ENCODE measurements at regions not wholly inside any gene's neighbourhood (a gene's known extent, or its start where the extent isn't known, plus 50 kb on each side); places are given as distances from the start of the nearest gene placed in this dataset.

DNA sequence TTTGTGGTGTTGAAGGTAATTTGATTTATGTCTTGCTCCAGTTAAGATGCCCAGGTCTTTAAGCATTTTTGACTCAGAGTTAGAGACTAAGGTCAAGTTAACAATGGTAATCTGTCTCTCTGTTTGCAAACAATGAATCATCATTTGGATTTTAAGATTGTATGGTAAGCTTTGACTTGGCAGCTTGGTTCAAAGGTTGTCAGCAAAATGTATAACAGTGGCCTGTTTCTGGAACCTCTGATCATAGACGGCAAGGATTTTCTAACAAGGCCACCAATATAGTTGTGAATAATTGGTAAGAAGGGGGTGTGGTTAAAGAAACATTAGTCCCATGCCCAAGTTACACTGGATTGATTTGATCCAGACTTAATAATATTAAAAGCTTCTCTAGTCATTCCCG, 775.2 kb upstream of the GOLIM4 start:
- TF ChIP-seq, protein P1, sequence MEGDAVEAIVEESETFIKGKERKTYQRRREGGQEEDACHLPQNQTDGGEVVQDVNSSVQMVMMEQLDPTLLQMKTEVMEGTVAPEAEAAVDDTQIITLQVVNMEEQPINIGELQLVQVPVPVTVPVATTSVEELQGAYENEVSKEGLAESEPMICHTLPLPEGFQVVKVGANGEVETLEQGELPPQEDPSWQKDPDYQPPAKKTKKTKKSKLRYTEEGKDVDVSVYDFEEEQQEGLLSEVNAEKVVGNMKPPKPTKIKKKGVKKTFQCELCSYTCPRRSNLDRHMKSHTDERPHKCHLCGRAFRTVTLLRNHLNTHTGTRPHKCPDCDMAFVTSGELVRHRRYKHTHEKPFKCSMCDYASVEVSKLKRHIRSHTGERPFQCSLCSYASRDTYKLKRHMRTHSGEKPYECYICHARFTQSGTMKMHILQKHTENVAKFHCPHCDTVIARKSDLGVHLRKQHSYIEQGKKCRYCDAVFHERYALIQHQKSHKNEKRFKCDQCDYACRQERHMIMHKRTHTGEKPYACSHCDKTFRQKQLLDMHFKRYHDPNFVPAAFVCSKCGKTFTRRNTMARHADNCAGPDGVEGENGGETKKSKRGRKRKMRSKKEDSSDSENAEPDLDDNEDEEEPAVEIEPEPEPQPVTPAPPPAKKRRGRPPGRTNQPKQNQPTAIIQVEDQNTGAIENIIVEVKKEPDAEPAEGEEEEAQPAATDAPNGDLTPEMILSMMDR (conservative IDR thresholded peaks at IDR 0.05; ENCODE audit: low read depth, low read length), result no peak
- TF ChIP-seq POLR2A (IDR thresholded peaks at IDR 0.05; ENCODE audit: low read depth, low read length), result no peak
- TF ChIP-seq RFX5 (IDR thresholded peaks at IDR 0.05; ENCODE audit: low read depth, low read length), result no peak
- TF ChIP-seq, protein P2, sequence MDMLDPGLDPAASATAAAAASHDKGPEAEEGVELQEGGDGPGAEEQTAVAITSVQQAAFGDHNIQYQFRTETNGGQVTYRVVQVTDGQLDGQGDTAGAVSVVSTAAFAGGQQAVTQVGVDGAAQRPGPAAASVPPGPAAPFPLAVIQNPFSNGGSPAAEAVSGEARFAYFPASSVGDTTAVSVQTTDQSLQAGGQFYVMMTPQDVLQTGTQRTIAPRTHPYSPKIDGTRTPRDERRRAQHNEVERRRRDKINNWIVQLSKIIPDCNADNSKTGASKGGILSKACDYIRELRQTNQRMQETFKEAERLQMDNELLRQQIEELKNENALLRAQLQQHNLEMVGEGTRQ (IDR thresholded peaks at IDR 0.05; ENCODE audit: low read depth, low read length), result no peak
- TF ChIP-seq RCOR1 (IDR thresholded peaks at IDR 0.05; ENCODE audit: insufficient replicate concordance, low read length), result no peak
- TF ChIP-seq, protein P3, sequence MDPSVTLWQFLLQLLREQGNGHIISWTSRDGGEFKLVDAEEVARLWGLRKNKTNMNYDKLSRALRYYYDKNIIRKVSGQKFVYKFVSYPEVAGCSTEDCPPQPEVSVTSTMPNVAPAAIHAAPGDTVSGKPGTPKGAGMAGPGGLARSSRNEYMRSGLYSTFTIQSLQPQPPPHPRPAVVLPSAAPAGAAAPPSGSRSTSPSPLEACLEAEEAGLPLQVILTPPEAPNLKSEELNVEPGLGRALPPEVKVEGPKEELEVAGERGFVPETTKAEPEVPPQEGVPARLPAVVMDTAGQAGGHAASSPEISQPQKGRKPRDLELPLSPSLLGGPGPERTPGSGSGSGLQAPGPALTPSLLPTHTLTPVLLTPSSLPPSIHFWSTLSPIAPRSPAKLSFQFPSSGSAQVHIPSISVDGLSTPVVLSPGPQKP (IDR thresholded peaks at IDR 0.05; ENCODE audit: borderline replicate concordance, low read depth, low read length), result no peak
- TF ChIP-seq MAFK (IDR thresholded peaks at IDR 0.05; ENCODE audit: low read depth, low read length), result no peak
- no peak for TF ChIP-seq CEBPB (IDR thresholded peaks at IDR 0.05; ENCODE audit: low read depth, low read length)
